ENCODE measurements at regions not wholly inside any gene's neighbourhood (a gene's known extent, or its start where the extent isn't known, plus 50 kb on each side); places are given as distances from the start of the nearest gene placed in this dataset.

GRCh38 chr10:117946525-117947070, 100.1 kb downstream of the RAB11FIP2 start:
- H3K27me3 ChIP-seq (ENCODE audit: control insufficient read depth in 1 of 2, insufficient read depth in 2 of 2, low read length in 1 of 2), result no peaks in the 10 kb centered on the region
- H3K36me3 ChIP-seq (ENCODE audit: control insufficient read depth in 1 of 2, insufficient read depth in 2 of 2, low read length in 1 of 2), result no peaks in the 10 kb centered on the region
- intact Hi-C loops (cut with DNase I), result no loop called here
- WGBS, 2 donors, result 77 to 78% methylated on average over 8 of the region's 8 CpGs
- H3K27ac ChIP-seq (ENCODE audit: low read depth in 1 of 2, low read length in 2 of 2), result no peak overlapping the region
- no peaks in the 10 kb centered on the region for H3K4me1 ChIP-seq (ENCODE audit: control insufficient read depth in 1 of 2, insufficient read depth in 2 of 2, low read length in 2 of 2)
- ATAC-seq (ENCODE audit: low FRiP score), result no peak
- no peak for DNase-seq
- peaks cover 2% of the 10 kb centered on the region for H3K9me3 ChIP-seq (ENCODE audit: control insufficient read depth, low read length)
- no peak overlapping the region for H3K4me3 ChIP-seq (ENCODE audit: low read length in 2 of 2)

GRCh38 chr10:117948493-117948892, 98.2 kb downstream of the RAB11FIP2 start:
- Histone ChIP-seq H3K27ac (ENCODE audit: low read depth in 1 of 2, low read length in 2 of 2) (no peak overlapping the region), H3K4me3 (ENCODE audit: low read length in 2 of 2) (no peak overlapping the region), H3K4me1 (ENCODE audit: control insufficient read depth in 1 of 2, insufficient read depth in 2 of 2, low read length in 2 of 2) (no peaks in the 10 kb centered on the region), H3K36me3 (ENCODE audit: control insufficient read depth in 1 of 2, insufficient read depth in 2 of 2, low read length in 1 of 2) (no peaks in the 10 kb centered on the region), H3K27me3 (ENCODE audit: control insufficient read depth in 1 of 2, insufficient read depth in 2 of 2, low read length in 1 of 2) (no peaks in the 10 kb centered on the region), H3K9me3 (ENCODE audit: control insufficient read depth, low read length) (peaks cover 2% of the 10 kb centered on the region)
- 63 to 66% methylated on average over 3 of the region's 3 CpGs for WGBS, 2 donors
- ATAC-seq (ENCODE audit: low FRiP score) (no peak), DNase-seq (no peak)
- intact Hi-C loops (cut with DNase I), result no loop called here

- 43 to 48% methylated on average over 3 of the region's 3 CpGs for WGBS, 2 donors
- no peak overlapping the region for H3K4me3 ChIP-seq (ENCODE audit: low read length in 2 of 2)
- H3K36me3 ChIP-seq (ENCODE audit: control insufficient read depth in 1 of 2, insufficient read depth in 2 of 2, low read length in 1 of 2), result no peaks in the 10 kb centered on the region
- no peak for ATAC-seq (ENCODE audit: low FRiP score)
- H3K27me3 ChIP-seq (ENCODE audit: control insufficient read depth in 1 of 2, insufficient read depth in 2 of 2, low read length in 1 of 2), result no peaks in the 10 kb centered on the region
- intact Hi-C loops (cut with DNase I), result no loop called here
- H3K27ac ChIP-seq (ENCODE audit: low read depth in 1 of 2, low read length in 2 of 2), result no peak overlapping the region
- DNase-seq, result no peak
- H3K4me1 ChIP-seq (ENCODE audit: control insufficient read depth in 1 of 2, insufficient read depth in 2 of 2, low read length in 2 of 2), result no peaks in the 10 kb centered on the region
- peaks cover 2% of the 10 kb centered on the region for H3K9me3 ChIP-seq (ENCODE audit: control insufficient read depth, low read length)
Observed at GRCh38 chr10:117950408-117950807, 96.3 kb downstream of the RAB11FIP2 start.
